ENCODE measurements at regions not wholly inside any gene's neighbourhood (a gene's known extent, or its start where the extent isn't known, plus 50 kb on each side); places are given as distances from the start of the nearest gene placed in this dataset.

DNA sequence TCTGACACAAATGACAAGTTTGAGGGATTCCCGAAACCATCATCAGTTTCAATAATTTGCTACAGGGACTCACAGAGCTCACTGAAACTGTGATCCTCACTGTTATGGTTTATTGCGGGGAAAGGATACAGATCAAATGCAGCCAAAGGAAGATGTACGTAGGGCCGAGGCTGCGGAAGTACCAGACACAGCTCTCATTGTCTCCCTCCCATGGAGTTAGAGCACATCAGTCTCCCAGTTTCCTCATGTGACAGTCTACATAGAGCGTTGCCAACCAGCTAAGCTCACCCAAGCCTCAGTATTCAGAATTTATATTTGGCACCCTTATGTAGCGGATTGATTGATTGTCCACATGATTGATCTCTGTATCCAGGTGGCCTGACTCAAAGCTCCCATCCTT is 137.8 kb upstream of the TENM3 start:
- TF ChIP-seq CTCF (IDR thresholded peaks at IDR 0.05) = no peak
- no peak for TF ChIP-seq POLR2A (IDR thresholded peaks at IDR 0.05)
